ENCODE measurements at regions not wholly inside any gene's neighbourhood (a gene's known extent, or its start where the extent isn't known, plus 50 kb on each side); places are given as distances from the start of the nearest gene placed in this dataset.
A peak's percentile ranks its signal among the peaks of the same experiment; 100 is the strongest.

DNA sequence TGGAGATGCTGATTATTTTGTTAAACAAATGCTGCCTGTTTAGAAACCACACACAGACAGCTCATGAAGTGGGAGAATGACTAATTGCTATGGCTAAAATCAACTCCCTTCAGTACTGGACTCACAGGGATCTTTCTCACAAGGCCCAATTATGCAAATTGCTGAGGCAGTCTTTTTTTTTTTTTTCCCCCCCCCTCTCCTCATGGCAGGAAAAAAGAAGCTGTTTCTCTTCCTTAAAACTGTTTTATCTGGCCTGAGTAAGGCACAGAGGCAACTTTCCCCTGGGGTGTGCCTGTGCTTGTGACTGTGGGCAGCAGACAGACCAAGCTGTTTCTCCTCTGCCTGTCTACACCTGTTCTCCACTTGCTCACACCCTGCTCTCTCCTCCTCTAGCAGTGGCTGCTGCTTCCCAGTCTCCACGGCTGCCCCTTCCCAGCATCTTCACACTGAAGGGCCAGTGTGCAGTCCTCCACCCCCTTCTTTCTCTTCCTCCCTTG is 65.4 kb upstream of the STEAP1B start:
- peak overlapping the region; percentile 27 for H3K4me3 ChIP-seq (ENCODE audit: insufficient read depth, low read depth, low read length)
- peak overlapping the region; percentile 87 for H3K9ac ChIP-seq (ENCODE audit: low read length)
- peak overlapping the region; percentile 79 for H3K4me2 ChIP-seq (ENCODE audit: low read length)
- no peak overlapping the region for H2AFZ ChIP-seq (ENCODE audit: low read depth, low read length)
- DNase-seq (ENCODE audit: low read depth) (peak; percentile 93), FAIRE-seq (no peak)
- H3K9me3 ChIP-seq (ENCODE audit: insufficient read depth, low read depth, low read length): no peaks in the 10 kb centered on the region
- no peak overlapping the region for H3K4me3 Mint-ChIP-seq (ENCODE audit: unreplicated experiment)
- H3K27me3 ChIP-seq (ENCODE audit: insufficient read depth, low read length): no peaks in the 10 kb centered on the region
- H3K36me3 ChIP-seq (ENCODE audit: insufficient read depth, low read length): no peaks in the 10 kb centered on the region
- peak overlapping the region; percentile 99 for H3K27ac ChIP-seq (ENCODE audit: low read depth, low read length)
- H3K27ac Mint-ChIP-seq (ENCODE audit: unreplicated experiment): peak overlapping the region; percentile 96
- peaks cover 23% of the 10 kb centered on the region for H3K79me2 ChIP-seq (ENCODE audit: insufficient read depth, low read length)
- H3K27me3 Mint-ChIP-seq (ENCODE audit: low read depth, unreplicated experiment): no peaks in the 10 kb centered on the region
- H3K4me1 ChIP-seq (ENCODE audit: insufficient read depth, low read length): peaks cover 65% of the 10 kb centered on the region
- TF ChIP-seq, protein P1, sequence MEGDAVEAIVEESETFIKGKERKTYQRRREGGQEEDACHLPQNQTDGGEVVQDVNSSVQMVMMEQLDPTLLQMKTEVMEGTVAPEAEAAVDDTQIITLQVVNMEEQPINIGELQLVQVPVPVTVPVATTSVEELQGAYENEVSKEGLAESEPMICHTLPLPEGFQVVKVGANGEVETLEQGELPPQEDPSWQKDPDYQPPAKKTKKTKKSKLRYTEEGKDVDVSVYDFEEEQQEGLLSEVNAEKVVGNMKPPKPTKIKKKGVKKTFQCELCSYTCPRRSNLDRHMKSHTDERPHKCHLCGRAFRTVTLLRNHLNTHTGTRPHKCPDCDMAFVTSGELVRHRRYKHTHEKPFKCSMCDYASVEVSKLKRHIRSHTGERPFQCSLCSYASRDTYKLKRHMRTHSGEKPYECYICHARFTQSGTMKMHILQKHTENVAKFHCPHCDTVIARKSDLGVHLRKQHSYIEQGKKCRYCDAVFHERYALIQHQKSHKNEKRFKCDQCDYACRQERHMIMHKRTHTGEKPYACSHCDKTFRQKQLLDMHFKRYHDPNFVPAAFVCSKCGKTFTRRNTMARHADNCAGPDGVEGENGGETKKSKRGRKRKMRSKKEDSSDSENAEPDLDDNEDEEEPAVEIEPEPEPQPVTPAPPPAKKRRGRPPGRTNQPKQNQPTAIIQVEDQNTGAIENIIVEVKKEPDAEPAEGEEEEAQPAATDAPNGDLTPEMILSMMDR (IDR thresholded peaks at IDR 0.05; ENCODE audit: insufficient read depth, low read depth, low read length): no peak
- no peak for TF ChIP-seq EZH2 (IDR thresholded peaks at IDR 0.05; ENCODE audit: insufficient read depth, low read length)
- no peaks in the 10 kb centered on the region for H3K9me3 Mint-ChIP-seq (ENCODE audit: unreplicated experiment)
- peaks cover 48% of the 10 kb centered on the region for H3K4me1 Mint-ChIP-seq (ENCODE audit: low read depth, unreplicated experiment)
- no peaks in the 10 kb centered on the region for H4K20me1 ChIP-seq (ENCODE audit: insufficient read depth, low read length)
- H3K36me3 Mint-ChIP-seq (ENCODE audit: low read depth, unreplicated experiment): no peaks in the 10 kb centered on the region

DNA sequence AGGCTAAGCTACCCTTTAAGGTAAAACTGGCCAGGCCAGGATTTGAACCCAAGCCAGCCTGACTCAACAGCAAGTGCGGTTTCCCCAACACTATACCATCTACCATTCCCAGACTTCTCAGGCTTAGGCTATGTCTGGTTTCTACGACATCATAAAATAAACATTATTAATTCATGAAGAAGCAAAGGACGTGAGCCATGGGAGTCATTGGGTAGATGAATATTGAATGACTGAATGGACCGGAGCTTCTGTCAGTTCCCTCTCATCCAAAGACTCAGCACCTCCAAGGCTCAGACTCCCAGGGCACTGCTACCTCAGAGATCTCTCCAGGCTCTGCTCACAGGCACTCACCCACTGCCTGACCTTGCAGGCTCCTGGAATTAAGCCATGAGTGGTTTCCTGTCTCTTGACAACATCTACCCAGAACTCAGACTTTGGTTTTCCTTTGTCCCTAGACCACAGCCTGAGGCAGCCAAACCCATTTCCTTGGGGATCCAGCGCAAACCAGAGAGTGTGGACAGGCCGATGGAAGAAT is 64.6 kb upstream of the STEAP1B start:
- Histone ChIP-seq H3K4me3 (ENCODE audit: insufficient read depth, low read depth, low read length) (peak overlapping the region; percentile 27), H4K20me1 (ENCODE audit: insufficient read depth, low read length) (no peaks in the 10 kb centered on the region), H3K36me3 (ENCODE audit: insufficient read depth, low read length) (no peaks in the 10 kb centered on the region), H3K79me2 (ENCODE audit: insufficient read depth, low read length) (peaks cover 23% of the 10 kb centered on the region), H3K9me3 (ENCODE audit: insufficient read depth, low read depth, low read length) (no peaks in the 10 kb centered on the region), H3K27ac (ENCODE audit: low read depth, low read length) (peak overlapping the region; percentile 99), H3K27me3 (ENCODE audit: insufficient read depth, low read length) (no peaks in the 10 kb centered on the region), H2AFZ (ENCODE audit: low read depth, low read length) (no peak overlapping the region), H3K9ac (ENCODE audit: low read length) (peak overlapping the region; percentile 87), H3K4me2 (ENCODE audit: low read length) (peak overlapping the region; percentile 79), H3K4me1 (ENCODE audit: insufficient read depth, low read length) (peaks cover 66% of the 10 kb centered on the region)
- FAIRE-seq (peak; percentile 91), DNase-seq (ENCODE audit: low read depth) (peak; percentile 96)
- no peaks in the 10 kb centered on the region for H3K9me3 Mint-ChIP-seq (ENCODE audit: unreplicated experiment)
- no peaks in the 10 kb centered on the region for H3K27me3 Mint-ChIP-seq (ENCODE audit: low read depth, unreplicated experiment)
- H3K4me3 Mint-ChIP-seq (ENCODE audit: unreplicated experiment): no peak overlapping the region
- peak overlapping the region; percentile 96 for H3K27ac Mint-ChIP-seq (ENCODE audit: unreplicated experiment)
- TF ChIP-seq, protein P1 (IDR thresholded peaks at IDR 0.05; ENCODE audit: insufficient read depth, low read depth, low read length): no peak
- TF ChIP-seq EZH2 (IDR thresholded peaks at IDR 0.05; ENCODE audit: insufficient read depth, low read length): no peak
- no peaks in the 10 kb centered on the region for H3K36me3 Mint-ChIP-seq (ENCODE audit: low read depth, unreplicated experiment)
- peaks cover 53% of the 10 kb centered on the region for H3K4me1 Mint-ChIP-seq (ENCODE audit: low read depth, unreplicated experiment)

DNA sequence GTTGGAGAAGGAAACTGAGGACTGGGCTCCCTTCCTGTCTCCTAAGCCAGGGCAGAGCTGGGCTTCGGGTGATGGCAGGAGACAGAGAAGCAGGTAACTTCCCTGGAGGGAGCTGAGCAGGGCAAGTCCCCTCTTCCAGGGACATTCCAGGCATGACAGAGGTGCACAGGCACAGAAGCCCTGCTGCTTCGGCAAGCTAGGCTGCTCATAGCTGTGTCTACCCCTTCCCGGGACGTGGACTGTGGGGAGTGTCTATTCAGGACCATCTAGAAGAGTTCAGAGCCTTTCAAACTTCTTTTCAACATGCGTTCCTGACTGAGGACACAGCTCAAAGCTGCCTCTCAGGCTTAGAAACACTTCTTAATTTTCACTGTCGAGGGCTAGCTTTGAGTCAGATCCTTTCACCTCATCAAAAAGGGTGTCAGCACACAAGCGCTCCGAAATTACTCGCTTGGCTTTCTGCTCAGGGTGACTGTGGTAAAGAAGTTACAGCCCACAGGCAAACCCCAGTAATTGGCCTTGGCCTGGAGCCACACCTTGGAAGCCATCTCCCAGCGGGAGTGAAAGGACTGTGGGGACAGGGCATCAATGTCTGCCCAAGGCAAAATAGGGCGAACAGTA is 63.7 kb upstream of the STEAP1B start:
- peak; percentile 62 for DNase-seq (ENCODE audit: low read depth)
- peak overlapping the region; percentile 86 for H3K27ac Mint-ChIP-seq (ENCODE audit: unreplicated experiment)
- H3K4me1 Mint-ChIP-seq (ENCODE audit: low read depth, unreplicated experiment): peaks cover 53% of the 10 kb centered on the region

More for the DNA sequence above, 63.7 kb upstream of the STEAP1B start:
- H3K36me3 ChIP-seq (ENCODE audit: insufficient read depth, low read length): no peaks in the 10 kb centered on the region
- FAIRE-seq: no peak
- H3K9ac ChIP-seq (ENCODE audit: low read length): peak overlapping the region; percentile 87
- Mint-ChIP-seq H3K27me3 (ENCODE audit: low read depth, unreplicated experiment) (no peaks in the 10 kb centered on the region), H3K4me3 (ENCODE audit: unreplicated experiment) (no peak overlapping the region), H3K9me3 (ENCODE audit: unreplicated experiment) (no peaks in the 10 kb centered on the region), H3K36me3 (ENCODE audit: low read depth, unreplicated experiment) (no peaks in the 10 kb centered on the region)
- H3K4me3 ChIP-seq (ENCODE audit: insufficient read depth, low read depth, low read length): peak overlapping the region; percentile 22
- H3K4me1 ChIP-seq (ENCODE audit: insufficient read depth, low read length): peaks cover 63% of the 10 kb centered on the region
- no peak for TF ChIP-seq EZH2 (IDR thresholded peaks at IDR 0.05; ENCODE audit: insufficient read depth, low read length)
- TF ChIP-seq, protein P1 (IDR thresholded peaks at IDR 0.05; ENCODE audit: insufficient read depth, low read depth, low read length): no peak
- no peaks in the 10 kb centered on the region for H4K20me1 ChIP-seq (ENCODE audit: insufficient read depth, low read length)
- peaks cover 16% of the 10 kb centered on the region for H3K79me2 ChIP-seq (ENCODE audit: insufficient read depth, low read length)
- peak overlapping the region; percentile 99 for H3K27ac ChIP-seq (ENCODE audit: low read depth, low read length)
- H3K27me3 ChIP-seq (ENCODE audit: insufficient read depth, low read length): no peaks in the 10 kb centered on the region
- H2AFZ ChIP-seq (ENCODE audit: low read depth, low read length): no peak overlapping the region
- peak overlapping the region; percentile 79 for H3K4me2 ChIP-seq (ENCODE audit: low read length)
- H3K9me3 ChIP-seq (ENCODE audit: insufficient read depth, low read depth, low read length): no peaks in the 10 kb centered on the region
